Panc1 (cell line): ENCODE measurements at regions not wholly inside any gene's neighbourhood (a gene's known extent, or its start where the extent isn't known, plus 50 kb on each side); places are given as distances from the start of the nearest gene placed in this dataset.

Experiments used
- ATAC-seq: fragments of 200-7000 bp; cut with Tn5 transposase; 2 replicates; pipeline ENCODE4 v1.9.1; 2020; ENCODE audit warnings: mild to moderate bottlenecking, moderate library complexity
- BruUV-seq: library from RNA; stranded (reverse); fragments of 400-500 nt; replicated peaks from 2 replicates; lab custom pipeline; 2021; lab: Mats Ljungman, UMichigan
- CTCF ChIA-PET: fragments of 300-600 bp; sonication (Branson Sonifier 250); formaldehyde crosslinking; loops from one replicate; lab custom pipeline; 2022; ENCODE audit warnings: antibody characterized with exemption; lab: Charles Lee
- POLR2A ChIA-PET: fragments of 300-600 bp; sonication (Branson Sonifier 250); formaldehyde crosslinking; loops from one replicate; lab custom pipeline; 2022; ENCODE audit warnings: antibody characterized with exemption; lab: Charles Lee
- DNase-seq: peaks from one replicate; pipeline ENCODE4 v3.0.0-alpha.2; 2010; ENCODE audit warnings: low read depth, low spot score
- H3K27ac ChIP-seq: 2 replicates; pipeline ENCODE4 v1.5.1; 2011; ENCODE audit warnings: mild to moderate bottlenecking, low read length, inconsistent platforms
- H3K27me3 ChIP-seq: fragments of 200-500 bp; sonication (Bioruptor generic); 2 replicates; pipeline ENCODE4 v1.6.0; 2014; ENCODE audit warnings: low read length, inconsistent platforms; ENCODE audit not compliant: control insufficient read depth, insufficient read depth
- H3K36me3 ChIP-seq: fragments of 200-500 bp; sonication (Bioruptor generic); 2 replicates; pipeline ENCODE4 v1.5.1; 2014; ENCODE audit warnings: inconsistent platforms, mild to moderate bottlenecking, low read length, moderate library complexity; ENCODE audit not compliant: control insufficient read depth, insufficient read depth
- H3K4me1 ChIP-seq: 2 replicates; pipeline ENCODE4 v1.5.1; 2011; ENCODE audit warnings: inconsistent platforms, mild to moderate bottlenecking, low read length, moderate library complexity; ENCODE audit not compliant: control insufficient read depth, insufficient read depth
- H3K4me3 ChIP-seq, 2 experiments: 2 replicates each; pipeline ENCODE4 v1.5.1; 2011 to 2012; ENCODE audit warnings: low read depth in 2 of 2, low read length in 2 of 2, mild to moderate bottlenecking in 2 of 2, inconsistent platforms in 1 of 2, moderate library complexity in 1 of 2
- H3K9me3 ChIP-seq: fragments of 200-500 bp; sonication (Bioruptor generic); 2 replicates; pipeline ENCODE4 v1.5.1; 2014; ENCODE audit warnings: low read depth, mild to moderate bottlenecking, inconsistent platforms, low read length, moderate library complexity; ENCODE audit not compliant: control insufficient read depth, insufficient read depth
- POLR2AphosphoS5 ChIP-seq: IDR thresholded peaks from 2 replicates; pipeline ENCODE4 v1.6.1; 2012; ENCODE audit warnings: mild to moderate bottlenecking, low read depth, low read length, moderate library complexity
- REST ChIP-seq, 2 experiments: IDR thresholded peaks; 2 replicates each; pipeline ENCODE4 v1.6.1; 2011 to 2012; ENCODE audit warnings: low read depth in 2 of 2, control low read depth in 1 of 2, low read length in 1 of 2, mild to moderate bottlenecking in 1 of 2, moderate library complexity in 1 of 2; ENCODE audit not compliant: insufficient read depth in 1 of 2
- SIN3A ChIP-seq: IDR thresholded peaks from 2 replicates; pipeline ENCODE4 v1.6.1; 2012; ENCODE audit warnings: low read depth, mild to moderate bottlenecking, low read length, moderate library complexity, borderline replicate concordance; ENCODE audit not compliant: insufficient read depth
- TCF7L2 ChIP-seq: IDR thresholded peaks from 2 replicates; pipeline ENCODE4 v1.6.1; 2011; ENCODE audit warnings: mild to moderate bottlenecking, low read depth, low read length, inconsistent platforms
- in situ Hi-C: cut with HindIII; loops from 2 replicates; pipeline ENCODE4 v1.10.0; 2016; ENCODE audit warnings: low sequenced_read_pairs, low pct_unique_long_range_greater_than_20kb
- intact Hi-C: fragments of 100-400 bp; cut with micrococcal nuclease; formaldehyde crosslinking; loops from one replicate; pipeline ENCODE4 v1.10.0; 2022; ENCODE audit not compliant: unreplicated experiment
- TF ChIP-seq, protein P1 (sequence below): fragments of 450-650 bp; IDR thresholded peaks from 2 replicates; pipeline ENCODE4 v1.5.1; 2017; ENCODE audit warnings: mild to moderate bottlenecking

- TF ChIP-seq SIN3A (no peak), TCF7L2 (no peak), POLR2AphosphoS5 (no peak), REST (IDR thresholded peaks at IDR 0.05; ENCODE audit: insufficient read depth in 1 of 2, low read depth in 2 of 2, low read length in 1 of 2) (no peak)
- TF ChIP-seq, protein P1, sequence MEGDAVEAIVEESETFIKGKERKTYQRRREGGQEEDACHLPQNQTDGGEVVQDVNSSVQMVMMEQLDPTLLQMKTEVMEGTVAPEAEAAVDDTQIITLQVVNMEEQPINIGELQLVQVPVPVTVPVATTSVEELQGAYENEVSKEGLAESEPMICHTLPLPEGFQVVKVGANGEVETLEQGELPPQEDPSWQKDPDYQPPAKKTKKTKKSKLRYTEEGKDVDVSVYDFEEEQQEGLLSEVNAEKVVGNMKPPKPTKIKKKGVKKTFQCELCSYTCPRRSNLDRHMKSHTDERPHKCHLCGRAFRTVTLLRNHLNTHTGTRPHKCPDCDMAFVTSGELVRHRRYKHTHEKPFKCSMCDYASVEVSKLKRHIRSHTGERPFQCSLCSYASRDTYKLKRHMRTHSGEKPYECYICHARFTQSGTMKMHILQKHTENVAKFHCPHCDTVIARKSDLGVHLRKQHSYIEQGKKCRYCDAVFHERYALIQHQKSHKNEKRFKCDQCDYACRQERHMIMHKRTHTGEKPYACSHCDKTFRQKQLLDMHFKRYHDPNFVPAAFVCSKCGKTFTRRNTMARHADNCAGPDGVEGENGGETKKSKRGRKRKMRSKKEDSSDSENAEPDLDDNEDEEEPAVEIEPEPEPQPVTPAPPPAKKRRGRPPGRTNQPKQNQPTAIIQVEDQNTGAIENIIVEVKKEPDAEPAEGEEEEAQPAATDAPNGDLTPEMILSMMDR: no peak
- H3K4me3 ChIP-seq: no peak overlapping the region
- BruUV-seq: no TSS peak
- no peaks in the 10 kb centered on the region for H3K9me3 ChIP-seq
- DNase-seq: no peak
- H3K36me3 ChIP-seq: no peaks in the 10 kb centered on the region; the same call in 1 of the 2 replicates
- CTCF ChIA-PET: no interaction called here
- no peaks in the 10 kb centered on the region for H3K4me1 ChIP-seq
- POLR2A ChIA-PET: no interaction called here
- ATAC-seq: no peak
- intact Hi-C loops: no loop called here
- no peaks in the 10 kb centered on the region for H3K27me3 ChIP-seq
- H3K27ac ChIP-seq: no peak overlapping the region
- in situ Hi-C loops: no loop called here
Observed at GRCh38 chr4:173855015-173855414, 325.0 kb upstream of the HAND2 start.

GRCh38 chr4:173852775-173853174 is 322.7 kb upstream of the HAND2 start:
- Histone ChIP-seq H3K4me3 (no peak overlapping the region), H3K4me1 (no peaks in the 10 kb centered on the region), H3K27ac (no peak overlapping the region), H3K27me3 (no peaks in the 10 kb centered on the region), H3K36me3 (no peaks in the 10 kb centered on the region; the same call in 1 of the 2 replicates), H3K9me3 (no peaks in the 10 kb centered on the region)
- intact Hi-C loops: no loop called here
- ATAC-seq: no peak
- no TSS peak for BruUV-seq
- no peak for DNase-seq
- TF ChIP-seq POLR2AphosphoS5: no peak
- no peak for TF ChIP-seq REST (IDR thresholded peaks at IDR 0.05; ENCODE audit: insufficient read depth in 1 of 2, low read depth in 2 of 2, low read length in 1 of 2)
- CTCF ChIA-PET: no interaction called here
- POLR2A ChIA-PET: interaction anchor here (0.6 kb wide), 1 partner anchor 17 kb away, joined by 3 read pairs; no protein-coding TSS in a partner anchor
- in situ Hi-C loops: no loop called here
